HG02870 (cell line): ENCODE measurements at regions not wholly inside any gene's neighbourhood (a gene's known extent, or its start where the extent isn't known, plus 50 kb on each side); places are given as distances from the start of the nearest gene placed in this dataset.

Experiments
- ATAC-seq: cut with Tn5 transposase; IDR thresholded peaks from one replicate; pipeline ENCODE4 v1.9.1; 2021; ENCODE audit warnings: mild to moderate bottlenecking, moderate library complexity; ENCODE audit not compliant: unreplicated experiment

DNA sequence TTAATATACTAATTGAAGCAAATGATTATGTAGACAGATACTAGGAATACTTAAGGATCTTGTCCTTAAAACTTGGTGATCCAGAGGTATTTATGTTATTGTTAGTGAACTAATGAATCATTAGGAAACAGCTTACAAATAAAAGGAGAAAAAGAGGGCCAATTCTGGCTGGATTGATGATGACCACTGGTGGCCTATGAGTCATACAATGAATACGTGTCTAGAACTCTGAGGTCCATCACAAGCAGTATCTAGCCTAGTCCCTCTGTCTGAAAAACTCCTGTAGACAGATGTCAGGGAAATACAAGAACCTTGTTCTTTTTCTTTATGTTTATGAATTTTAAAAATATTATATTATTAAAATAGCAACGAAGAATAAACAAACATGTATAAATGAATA, 51.7 kb upstream of the RTL1 start:
- ATAC-seq = no peak

DNA sequence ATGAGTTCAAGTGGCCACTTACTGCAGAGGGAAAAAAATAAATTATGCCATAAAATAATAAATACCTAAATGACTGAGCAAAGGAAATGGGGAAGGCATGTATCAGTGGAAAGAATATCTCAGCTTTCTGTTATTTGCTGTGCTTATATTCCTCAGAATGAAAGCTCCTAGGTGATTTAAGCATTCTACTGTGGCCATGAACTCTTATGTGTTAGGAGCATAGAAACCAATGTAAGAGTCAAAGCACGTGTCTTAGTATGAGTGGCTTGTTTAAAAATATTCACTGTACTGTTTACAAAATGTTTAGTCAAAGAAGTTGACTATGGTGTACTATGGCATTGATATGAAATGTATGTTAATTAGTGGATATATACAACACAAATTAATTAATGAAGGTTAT, 59.0 kb upstream of the RTL1 start:
- ATAC-seq = no peak

DNA sequence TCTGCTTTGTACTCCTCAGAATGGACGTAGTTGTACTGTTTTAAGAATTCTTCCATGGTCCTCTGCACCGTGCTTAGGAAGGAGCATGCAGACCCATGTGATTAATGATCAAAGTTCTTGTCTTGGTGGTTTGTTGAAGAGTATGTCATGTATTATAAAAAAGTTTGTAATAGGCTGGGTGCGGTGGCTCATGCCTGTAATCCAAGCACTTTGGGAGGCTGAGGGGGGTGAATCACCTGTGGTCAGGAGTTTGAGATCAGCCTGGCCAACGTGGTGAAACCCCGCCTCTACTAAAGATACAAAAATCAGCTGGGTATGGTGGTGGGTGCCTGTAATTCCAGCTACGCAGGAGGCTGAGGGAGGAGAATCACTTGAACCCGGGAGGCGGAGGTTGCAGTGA, 61.8 kb upstream of the RTL1 start:
- ATAC-seq = no peak

DNA sequence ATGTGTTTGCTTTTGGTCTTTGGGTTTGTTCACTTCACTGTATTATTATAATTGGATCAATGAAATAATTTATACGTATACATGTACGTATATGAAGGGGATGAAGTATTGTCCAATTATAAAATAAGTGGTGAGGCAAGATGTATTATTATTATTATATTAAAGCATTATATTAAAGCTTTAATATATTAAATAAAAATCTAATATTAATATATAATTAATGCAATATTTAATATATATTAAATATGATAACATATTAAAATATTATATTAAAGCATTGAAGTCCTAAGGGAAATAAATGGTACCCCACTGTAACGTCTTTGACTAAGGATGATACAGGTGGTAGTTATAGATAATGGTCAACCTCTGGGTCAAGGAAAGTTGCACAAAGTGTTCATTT, 63.7 kb upstream of the RTL1 start:
- no peak for ATAC-seq

DNA sequence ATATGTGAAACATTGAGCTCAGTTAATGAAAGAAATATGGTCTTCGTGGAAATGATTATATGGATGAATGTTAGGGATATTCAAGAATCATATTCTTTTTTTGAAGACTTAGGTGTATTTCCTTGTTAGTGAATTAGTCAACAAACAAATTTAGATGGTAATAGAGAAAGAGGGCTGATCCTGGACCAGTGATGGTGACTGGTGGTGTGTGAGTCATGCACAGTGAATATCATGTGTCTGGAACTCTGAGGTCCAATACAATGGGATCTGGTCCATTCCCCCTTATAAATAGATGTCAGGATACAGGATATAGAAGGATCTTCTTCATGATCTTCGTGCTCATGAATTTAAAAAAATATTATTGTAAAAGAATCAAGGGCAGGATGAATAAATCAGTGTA, 64.4 kb upstream of the RTL1 start:
- ATAC-seq = no peak

DNA sequence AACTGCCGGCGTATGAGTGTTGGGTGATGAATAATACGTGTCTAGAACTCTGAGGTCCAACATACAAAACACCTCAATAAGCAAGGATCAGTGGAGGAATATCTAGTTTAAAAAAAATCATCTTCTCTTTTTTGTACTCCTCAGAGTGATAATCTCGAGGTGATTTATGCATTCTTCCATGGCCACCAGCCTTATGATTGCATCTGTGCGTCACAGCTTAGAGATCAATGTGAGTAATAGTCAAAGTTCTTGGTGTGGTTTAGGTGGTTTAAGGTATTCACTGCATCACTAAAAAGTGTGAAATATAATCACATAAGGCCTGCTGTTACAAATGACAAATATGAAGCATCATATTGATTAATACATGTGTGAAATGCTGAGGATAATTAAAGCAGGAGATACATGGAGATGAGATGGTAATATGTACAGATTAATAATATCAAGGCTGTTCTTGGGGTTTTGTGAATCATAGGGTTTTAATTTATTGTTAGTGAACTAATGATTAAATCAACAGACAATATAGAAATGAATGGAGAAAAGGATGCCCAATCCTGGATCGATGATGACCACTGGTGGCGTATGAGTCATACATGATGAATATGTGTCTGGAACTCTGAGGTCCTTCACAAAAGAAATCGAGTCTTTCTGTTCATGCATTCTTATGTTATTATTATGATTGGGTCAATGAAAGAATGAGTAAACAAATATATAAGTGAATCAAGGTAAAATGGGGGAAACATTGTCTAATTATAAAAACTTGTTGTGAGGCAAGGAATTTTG, 68.8 kb upstream of the RTL1 start:
- no peak for ATAC-seq

DNA sequence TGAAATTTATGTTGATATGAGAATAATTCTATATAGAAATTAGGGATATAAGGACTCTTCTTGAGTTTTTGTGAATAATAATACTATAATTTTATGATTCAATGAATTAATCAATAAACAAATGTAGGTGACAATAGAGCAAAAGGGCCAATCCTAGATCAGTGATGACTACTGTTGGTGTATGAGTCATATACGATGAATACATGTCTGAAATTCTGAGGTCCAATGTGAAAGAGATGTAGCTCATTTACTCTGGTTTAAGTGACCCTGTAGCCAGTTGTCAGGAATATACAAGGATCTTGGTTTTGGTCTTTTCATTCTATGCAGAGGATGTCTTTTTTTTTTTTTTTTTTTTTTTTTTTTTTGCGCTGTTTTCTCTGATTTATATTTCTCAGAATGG, 72.1 kb upstream of the RTL1 start:
- no peak for ATAC-seq

DNA sequence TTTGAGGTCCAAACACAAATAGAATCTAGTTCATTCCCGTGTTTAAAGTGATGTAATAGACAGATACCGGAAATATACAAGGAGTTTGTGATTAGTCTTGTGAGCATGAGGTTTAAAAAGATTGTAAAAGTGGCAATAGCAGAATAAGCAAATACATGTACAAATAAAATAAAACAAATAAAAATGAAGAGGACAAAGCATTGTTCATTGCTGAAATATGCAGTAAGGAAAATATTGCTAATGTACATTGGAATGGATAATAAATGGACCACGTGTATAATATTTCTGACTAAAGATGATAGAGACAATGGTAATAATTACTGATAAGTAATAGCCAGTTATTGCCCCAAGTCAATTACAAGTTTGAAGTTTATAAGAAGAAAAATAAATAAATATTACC, 75.6 kb upstream of the RTL1 start:
- ATAC-seq = no peak

DNA sequence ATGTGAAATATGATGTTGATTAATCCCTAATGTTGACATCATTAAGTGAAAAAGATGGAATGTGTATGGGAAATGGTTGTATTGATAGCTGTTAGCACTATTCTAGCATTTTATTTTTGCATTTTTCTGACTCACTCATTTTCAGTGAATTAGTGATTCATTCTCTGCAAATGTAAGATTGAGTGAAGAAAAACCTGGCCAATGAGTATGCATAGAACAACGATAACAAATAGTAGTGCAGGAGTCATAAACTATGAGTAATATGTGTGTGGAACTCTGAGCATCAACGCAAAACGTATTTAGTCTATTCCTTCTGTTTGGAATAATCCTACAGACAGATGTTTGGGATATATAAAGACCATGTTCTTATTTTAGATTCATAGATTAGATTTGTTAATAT, 76.3 kb upstream of the RTL1 start:
- ATAC-seq = no peak

DNA sequence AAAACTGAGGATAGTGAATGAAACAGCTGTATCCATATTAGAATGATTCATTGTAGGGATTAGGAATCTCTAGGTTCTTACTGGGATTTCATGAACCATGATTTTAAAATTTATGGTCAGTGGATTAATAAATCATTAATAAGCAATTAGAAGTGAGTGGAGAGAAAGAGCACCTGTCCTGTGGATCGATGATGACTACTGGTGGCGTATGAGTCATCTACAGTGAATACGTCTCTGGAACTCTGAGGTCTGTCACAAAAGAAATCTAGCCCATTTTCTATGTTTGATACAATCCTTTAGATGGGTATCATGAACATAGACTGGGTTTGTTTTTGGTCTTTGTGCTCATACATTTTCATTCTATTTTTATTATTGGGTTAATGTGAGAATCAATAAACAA, 77.3 kb upstream of the RTL1 start:
- ATAC-seq = no peak

DNA sequence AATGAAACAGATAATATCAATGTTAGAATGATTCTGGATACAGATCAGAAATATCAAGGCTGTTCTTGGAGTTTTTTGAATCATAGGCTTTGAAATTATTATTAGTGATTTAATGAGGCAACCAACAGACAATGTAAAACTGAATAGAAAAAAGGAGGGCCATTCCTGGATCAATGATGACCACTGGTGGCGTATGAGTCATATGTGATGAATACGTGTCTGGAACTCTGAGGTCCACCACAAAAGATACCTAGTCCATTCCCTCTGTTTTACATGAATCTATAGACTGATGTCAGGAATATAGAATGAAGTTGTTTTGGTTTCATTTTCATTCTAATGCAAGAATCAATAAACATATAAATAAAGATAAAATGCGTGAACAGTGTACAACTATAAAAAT, 78.3 kb upstream of the RTL1 start:
- no peak for ATAC-seq

DNA sequence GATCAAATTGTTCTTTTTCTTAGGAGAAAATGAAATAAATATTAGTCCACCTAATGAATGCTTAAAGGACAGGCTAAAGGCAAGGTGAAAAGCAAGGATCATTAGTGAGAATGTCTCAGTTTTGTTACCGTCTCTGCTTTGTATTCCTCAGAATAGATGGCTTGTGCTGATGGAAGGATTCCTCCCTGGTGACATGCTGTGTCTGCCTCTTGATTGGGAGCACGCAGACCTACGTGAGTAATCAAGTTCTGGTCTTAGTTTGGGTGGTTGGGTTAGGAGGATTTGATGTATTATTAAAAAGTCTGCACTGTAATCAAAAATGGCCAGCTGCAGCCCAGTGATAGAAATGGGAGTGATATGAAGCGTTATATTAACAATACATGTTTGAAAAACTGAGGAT, 78.8 kb upstream of the RTL1 start:
- no peak for ATAC-seq

DNA sequence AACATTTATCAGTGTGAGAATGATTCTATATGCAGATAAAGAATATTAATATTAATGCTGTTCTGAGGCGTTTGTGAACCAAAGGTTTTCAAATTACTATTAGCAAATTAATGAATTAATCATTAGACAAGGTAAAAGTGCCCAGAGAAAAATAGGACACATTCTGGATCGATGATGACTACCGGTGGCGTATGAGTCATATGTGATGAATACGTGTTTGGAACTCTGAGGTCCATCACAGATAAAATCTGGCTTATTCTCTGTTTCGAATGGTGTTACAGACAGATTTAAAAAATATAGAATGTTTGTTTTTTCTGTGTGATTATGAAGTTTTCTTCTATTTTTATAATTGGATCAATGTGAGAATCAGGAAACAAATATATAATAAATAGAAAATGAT, 79.2 kb upstream of the RTL1 start:
- no peak for ATAC-seq

DNA sequence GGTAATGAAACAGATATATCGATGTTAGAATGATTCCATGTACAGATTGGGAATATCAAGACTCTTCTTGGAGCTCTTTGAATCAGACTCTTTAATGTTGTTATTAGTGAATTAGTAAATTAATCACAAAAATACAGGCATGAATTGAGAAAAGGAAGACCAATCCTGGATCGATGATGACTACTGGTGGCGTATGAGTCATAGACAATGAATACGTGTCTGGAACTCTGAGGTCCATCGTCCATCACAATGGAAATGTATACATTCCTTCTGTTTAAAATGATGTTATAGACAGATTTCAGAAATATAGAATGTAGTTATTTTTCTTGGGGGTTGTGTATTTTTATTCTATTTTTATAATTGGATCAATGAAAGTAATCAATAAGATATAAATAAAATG, 80.2 kb upstream of the RTL1 start:
- no peak for ATAC-seq

DNA sequence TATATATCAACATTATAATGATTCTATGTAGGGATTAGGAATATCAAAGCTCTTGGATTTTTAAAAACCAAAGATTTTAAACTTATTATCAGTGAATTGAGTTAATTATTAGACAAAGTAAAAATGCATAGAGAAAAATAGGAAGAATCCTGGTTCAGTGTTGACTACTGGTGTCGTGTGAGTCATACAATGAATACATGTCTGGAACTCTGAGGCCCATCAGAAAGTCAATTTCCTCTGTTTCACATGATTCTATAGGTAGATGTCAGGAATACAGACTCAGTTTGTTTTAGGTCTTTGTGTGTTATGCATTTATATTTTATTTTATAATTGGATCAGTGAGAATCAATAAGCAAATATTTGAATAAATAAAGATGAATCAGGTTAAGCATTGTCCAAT, 84.5 kb upstream of the RTL1 start:
- ATAC-seq = no peak

DNA sequence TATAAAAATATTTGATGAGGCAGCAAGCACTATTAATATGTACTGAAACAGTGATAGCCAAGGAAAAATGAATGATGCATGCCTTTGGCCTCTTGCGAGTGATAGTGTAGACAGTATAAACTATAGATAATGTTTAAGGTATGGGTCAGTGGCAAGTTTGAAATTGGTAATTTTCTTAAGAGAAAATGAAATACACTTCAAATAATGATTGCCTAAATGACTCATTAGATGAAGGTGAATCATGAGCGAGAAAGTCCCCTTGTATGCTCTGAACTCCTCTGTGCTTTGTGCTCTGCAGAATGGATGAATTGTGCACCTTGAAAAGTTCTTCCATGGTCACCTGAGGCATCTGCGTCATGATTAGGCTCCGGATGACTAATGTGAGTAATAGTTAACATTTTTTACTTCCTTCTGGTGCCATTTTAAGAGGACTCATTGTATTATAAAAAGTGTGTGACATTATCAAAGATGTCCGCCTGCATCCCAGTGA, 84.9 kb upstream of the RTL1 start:
- ATAC-seq = no peak

DNA sequence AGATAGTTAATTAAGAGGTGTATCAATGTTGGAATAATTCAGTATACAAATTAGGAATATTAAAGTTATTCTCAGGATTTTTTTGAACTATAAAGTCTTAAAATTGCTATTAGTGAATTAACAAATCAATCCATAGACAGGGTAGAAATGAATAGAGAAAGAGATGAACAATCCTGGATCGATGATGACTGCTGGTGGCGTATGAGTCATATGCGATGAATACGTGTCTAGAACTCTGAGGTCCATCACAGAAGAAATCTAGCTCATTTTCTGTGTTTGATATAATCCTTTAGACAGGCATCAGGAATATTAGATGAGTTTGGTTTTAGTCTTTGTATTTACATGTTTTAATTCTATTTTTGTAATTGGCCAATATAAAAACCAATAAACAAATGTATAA, 85.4 kb upstream of the RTL1 start:
- no peak for ATAC-seq

DNA sequence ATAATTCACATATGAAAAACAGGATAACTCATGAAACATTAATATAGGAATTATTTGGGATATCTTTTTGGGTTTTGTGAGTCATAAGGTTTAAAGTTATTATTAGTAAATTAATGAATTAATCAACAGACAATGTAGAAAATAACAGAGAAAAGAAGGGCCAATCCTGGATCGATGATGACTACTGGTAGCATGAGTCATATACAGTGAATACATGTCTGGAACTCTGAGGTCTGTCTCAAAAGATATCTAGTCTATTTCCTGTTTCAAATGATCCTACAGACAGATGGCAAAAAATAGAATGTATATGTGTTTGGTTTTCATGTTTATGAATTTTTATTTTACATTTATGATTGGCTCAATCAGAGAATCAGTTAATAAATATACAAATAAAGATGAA, 86.4 kb upstream of the RTL1 start:
- no peak for ATAC-seq

DNA sequence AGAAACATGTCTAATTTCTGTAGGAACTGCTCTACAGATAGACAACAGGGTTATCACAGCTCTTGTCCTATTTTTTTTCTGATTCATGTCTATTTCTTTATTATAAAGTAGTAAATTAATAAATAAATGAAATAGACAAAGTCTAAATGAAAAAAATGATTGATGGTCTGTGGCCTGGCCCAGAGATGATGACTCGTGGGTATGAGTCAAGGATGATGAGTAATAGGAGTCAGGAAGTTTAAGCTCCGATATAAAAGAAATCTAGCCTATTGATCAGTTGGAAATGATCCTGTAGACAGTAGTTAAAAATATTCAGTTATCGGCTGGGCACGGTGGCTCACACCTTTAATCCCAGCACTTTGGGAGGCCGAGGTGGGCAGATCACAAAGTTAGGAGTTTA, 90.6 kb upstream of the RTL1 start:
- no peak for ATAC-seq

DNA sequence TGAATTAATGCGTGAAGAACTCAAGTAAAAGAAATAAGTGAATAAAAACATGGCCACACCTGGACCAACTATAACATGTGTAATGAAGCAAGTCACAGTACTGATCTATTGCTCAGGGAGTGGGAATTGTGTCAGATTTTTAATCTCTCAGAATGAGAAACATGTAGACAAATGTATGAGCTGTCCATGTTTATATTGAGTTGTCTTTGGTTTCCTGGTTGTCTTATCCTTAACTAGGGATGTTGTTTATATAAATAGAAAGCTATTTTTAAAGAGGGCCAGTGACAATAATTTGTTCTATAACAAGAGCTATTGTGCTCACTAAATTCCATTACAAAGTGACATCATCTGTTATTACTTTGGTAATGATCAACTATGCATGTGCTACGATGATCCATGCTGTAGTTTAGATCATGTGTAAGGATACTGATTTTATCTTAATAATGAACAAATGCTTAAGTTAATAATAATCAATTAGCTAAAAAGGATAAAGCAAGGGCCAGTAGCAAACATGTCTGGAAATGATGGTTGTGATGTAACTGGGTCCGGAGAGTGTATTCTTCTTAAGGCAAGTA, 91.3 kb upstream of the RTL1 start:
- no peak for ATAC-seq

DNA sequence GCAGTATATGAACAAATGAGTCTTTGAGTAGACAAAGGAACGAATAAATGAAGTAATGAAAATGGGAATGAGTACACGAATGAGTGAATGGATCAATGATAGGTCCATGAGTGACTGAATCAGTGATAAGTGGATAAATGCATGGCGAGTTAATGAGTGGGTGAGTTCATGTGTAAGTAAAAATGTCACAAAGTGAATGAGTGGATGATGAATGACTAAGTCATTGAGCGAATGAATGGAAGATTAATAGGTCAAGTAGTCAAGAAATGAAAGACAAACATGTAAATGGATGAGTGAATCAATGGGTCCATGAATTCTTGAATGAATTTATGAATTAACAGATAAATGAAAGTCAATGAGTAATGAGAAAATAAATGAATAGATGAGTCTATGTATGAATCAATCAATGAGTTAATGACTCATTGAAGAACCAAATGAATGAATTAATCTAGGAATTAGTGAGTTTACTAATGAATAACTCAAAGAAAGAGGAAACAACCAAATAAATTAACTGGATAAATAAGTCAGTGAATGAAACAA, 97.3 kb upstream of the RTL1 start:
- ATAC-seq = no peak

DNA sequence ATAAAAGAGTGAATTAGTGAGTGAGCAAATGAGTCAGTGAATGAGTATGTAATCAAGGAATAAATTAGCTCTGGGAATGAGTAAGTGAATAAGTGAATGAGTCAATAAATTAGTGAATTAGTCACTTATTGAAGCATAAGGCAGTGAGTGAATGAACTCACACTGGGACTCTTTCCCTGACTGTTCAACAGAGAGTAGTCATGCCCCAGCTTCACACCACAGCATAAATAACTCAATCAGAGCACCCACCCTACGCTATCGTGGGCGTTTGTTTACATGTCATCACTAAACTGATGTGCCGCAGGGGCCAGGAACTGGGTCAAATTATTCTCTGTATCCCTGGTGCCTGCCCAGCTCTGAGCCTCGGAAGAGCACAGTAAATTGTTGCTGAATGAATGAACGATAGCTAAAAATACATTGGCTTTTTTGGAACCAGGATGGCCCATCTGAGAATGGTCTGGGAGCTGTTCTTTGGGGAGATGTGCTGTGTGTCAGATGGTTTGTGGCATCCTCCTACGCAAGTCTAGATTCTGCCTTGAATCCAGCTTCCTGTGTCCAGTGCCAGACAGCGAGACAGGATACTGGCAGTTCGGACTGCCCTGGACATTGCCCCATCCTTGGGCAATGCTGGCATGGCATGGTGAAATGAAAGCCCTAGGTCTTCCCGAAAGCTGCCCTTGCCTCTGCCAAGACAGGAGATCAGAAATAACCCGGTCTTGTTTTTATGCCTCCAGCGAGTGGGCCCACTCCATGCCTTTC, 98.0 kb upstream of the RTL1 start:
- ATAC-seq = no peak
